HL-60 (cell line): ENCODE measurements at regions not wholly inside any gene's neighbourhood (a gene's known extent, or its start where the extent isn't known, plus 50 kb on each side); places are given as distances from the start of the nearest gene placed in this dataset.

ENCODE experiments used
- DNase-seq, 2 experiments: peaks; one replicate each; pipeline ENCODE4 v3.0.0-alpha.2; 2010 to 2020; ENCODE audit warnings: low read depth in 1 of 2, low spot score in 1 of 2
- H3K27ac ChIP-seq: fragments of 250-450 bp; sonication (Bioruptor Pico); replicated peaks from 2 replicates; pipeline ENCODE4 v1.5.1; 2020; ENCODE audit warnings: mild to moderate bottlenecking, moderate library complexity
- H3K27me3 ChIP-seq: fragments of 250-450 bp; sonication (Bioruptor Pico); 2 replicates; pipeline ENCODE4 v1.5.1; 2021; ENCODE audit warnings: mild to moderate bottlenecking, moderate library complexity; ENCODE audit not compliant: insufficient read depth, poor library complexity, severe bottlenecking
- H3K4me3 ChIP-seq: replicated peaks from 2 replicates; pipeline ENCODE4 v1.5.1; 2011; ENCODE audit warnings: mild to moderate bottlenecking, control low read depth, low read length; ENCODE audit not compliant: insufficient read depth
- CTCF ChIP-seq: IDR thresholded peaks from one replicate; pipeline ENCODE4 v1.5.1; 2011; ENCODE audit warnings: low read length, control low read depth, inconsistent platforms; ENCODE audit not compliant: insufficient read depth
- GABPA ChIP-seq: IDR thresholded peaks from 2 replicates; pipeline ENCODE4 v1.6.1; 2012; ENCODE audit warnings: low read depth
- POLR2AphosphoS5 ChIP-seq: IDR thresholded peaks from 2 replicates; pipeline ENCODE4 v1.6.1; 2012; ENCODE audit warnings: low read depth
- REST ChIP-seq: IDR thresholded peaks from 2 replicates; pipeline ENCODE4 v1.6.1; 2012; ENCODE audit warnings: low read depth; ENCODE audit not compliant: insufficient replicate concordance
- SPI1 ChIP-seq: IDR thresholded peaks from 2 replicates; pipeline ENCODE4 v1.6.1; 2012; ENCODE audit warnings: low read depth, mild to moderate bottlenecking, borderline replicate concordance

- H3K27me3 ChIP-seq, result no peaks in the 10 kb centered on the region
- TF ChIP-seq GABPA (no peak), POLR2AphosphoS5 (no peak), SPI1 (no peak), CTCF (no peak), REST (no peak)
- DNase-seq, result no peak
- H3K27ac ChIP-seq, result no peak overlapping the region
- H3K4me3 ChIP-seq, result no peak overlapping the region
These were observed 1250.7 kb upstream of the PRKX start for GRCh38 chrX:4964112-4964511.

GRCh38 chrX:4963432-4963831 is 1250.0 kb upstream of the PRKX start:
- no peak for DNase-seq
- TF ChIP-seq GABPA (no peak), POLR2AphosphoS5 (no peak), CTCF (no peak), SPI1 (no peak), REST (no peak)

GRCh38 chrX:4944767-4945166 is 1231.3 kb upstream of the PRKX start:
- Histone ChIP-seq H3K27me3 (no peaks in the 10 kb centered on the region), H3K4me3 (no peak overlapping the region), H3K27ac (no peak overlapping the region)
- no peak for DNase-seq
- no peak for TF ChIP-seq GABPA
- TF ChIP-seq POLR2AphosphoS5, result no peak
- TF ChIP-seq SPI1, result no peak
- TF ChIP-seq CTCF, result no peak
- no peak for TF ChIP-seq REST

More at GRCh38 chrX:4963432-4963831, 1250.0 kb upstream of the PRKX start:
- H3K27ac ChIP-seq, result no peak overlapping the region
- H3K27me3 ChIP-seq, result no peaks in the 10 kb centered on the region
- H3K4me3 ChIP-seq, result no peak overlapping the region
